ENCODE measurements at regions not wholly inside any gene's neighbourhood (a gene's known extent, or its start where the extent isn't known, plus 50 kb on each side); places are given as distances from the start of the nearest gene placed in this dataset.

- TF ChIP-seq POLR2A (IDR thresholded peaks at IDR 0.05) (no peak), CTCF (IDR thresholded peaks at IDR 0.05) (no peak), POLR2AphosphoS5 (IDR thresholded peaks at IDR 0.05; ENCODE audit: insufficient read depth in 1 of 2, low read depth in 1 of 2) (no peak)
These were observed 533.2 kb upstream of the SEMA6A start for GRCh38 chr5:117107859-117108258.

All from vagina (tissue), 2 donors.